ENCODE measurements at regions not wholly inside any gene's neighbourhood (a gene's known extent, or its start where the extent isn't known, plus 50 kb on each side); places are given as distances from the start of the nearest gene placed in this dataset.

GRCh38 chr9:14962193-14962882 is 52.1 kb upstream of the FREM1 start:
- DNase-seq (ENCODE audit: low read depth): peak; percentile 9

GRCh38 chr9:14961372-14962068 is 51.3 kb upstream of the FREM1 start:
- peak; percentile 46 for DNase-seq (ENCODE audit: low read depth)

- no peak for DNase-seq (ENCODE audit: low read depth)
These were observed 50.7 kb upstream of the FREM1 start for GRCh38 chr9:14960881-14961280.

Measured in renal cortical epithelial cell (primary cell).